ENCODE measurements at regions not wholly inside any gene's neighbourhood (a gene's known extent, or its start where the extent isn't known, plus 50 kb on each side); places are given as distances from the start of the nearest gene placed in this dataset.

DNA sequence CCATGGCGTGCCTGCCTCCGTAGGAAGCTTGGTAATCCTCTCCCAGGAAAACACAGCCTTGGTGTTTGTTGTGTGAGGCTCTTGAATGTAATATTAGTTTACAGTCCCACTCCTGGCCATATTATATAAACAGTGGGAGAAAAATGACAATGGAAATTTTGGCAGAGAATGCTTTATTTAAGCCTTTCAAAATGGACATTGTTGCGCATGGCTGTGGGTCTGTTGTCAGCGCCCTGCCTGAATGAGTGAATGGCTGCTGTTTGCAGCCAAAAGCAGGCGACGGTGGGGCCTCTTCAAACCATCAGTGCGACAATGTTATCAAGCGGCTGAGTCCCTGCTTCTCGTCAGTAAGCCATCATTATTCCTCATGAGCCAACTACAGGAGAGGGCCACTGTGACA, 201.8 kb upstream of the RMST start:
- TF ChIP-seq, protein P1, sequence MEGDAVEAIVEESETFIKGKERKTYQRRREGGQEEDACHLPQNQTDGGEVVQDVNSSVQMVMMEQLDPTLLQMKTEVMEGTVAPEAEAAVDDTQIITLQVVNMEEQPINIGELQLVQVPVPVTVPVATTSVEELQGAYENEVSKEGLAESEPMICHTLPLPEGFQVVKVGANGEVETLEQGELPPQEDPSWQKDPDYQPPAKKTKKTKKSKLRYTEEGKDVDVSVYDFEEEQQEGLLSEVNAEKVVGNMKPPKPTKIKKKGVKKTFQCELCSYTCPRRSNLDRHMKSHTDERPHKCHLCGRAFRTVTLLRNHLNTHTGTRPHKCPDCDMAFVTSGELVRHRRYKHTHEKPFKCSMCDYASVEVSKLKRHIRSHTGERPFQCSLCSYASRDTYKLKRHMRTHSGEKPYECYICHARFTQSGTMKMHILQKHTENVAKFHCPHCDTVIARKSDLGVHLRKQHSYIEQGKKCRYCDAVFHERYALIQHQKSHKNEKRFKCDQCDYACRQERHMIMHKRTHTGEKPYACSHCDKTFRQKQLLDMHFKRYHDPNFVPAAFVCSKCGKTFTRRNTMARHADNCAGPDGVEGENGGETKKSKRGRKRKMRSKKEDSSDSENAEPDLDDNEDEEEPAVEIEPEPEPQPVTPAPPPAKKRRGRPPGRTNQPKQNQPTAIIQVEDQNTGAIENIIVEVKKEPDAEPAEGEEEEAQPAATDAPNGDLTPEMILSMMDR (IDR thresholded peaks at IDR 0.05; ENCODE audit: low read length), result no peak
- TF ChIP-seq EZH2 (IDR thresholded peaks at IDR 0.05; ENCODE audit: borderline replicate concordance, low read length), result no peak
